ENCODE measurements at regions not wholly inside any gene's neighbourhood (a gene's known extent, or its start where the extent isn't known, plus 50 kb on each side); places are given as distances from the start of the nearest gene placed in this dataset.
A peak's percentile ranks its signal among the peaks of the same experiment; 100 is the strongest.
"Not testable (repeated sequence)": the region's sequence is repeated elsewhere in the genome, so short reads cannot be mapped to it uniquely, and the experiment has no call there.

GRCh38 chr9:94482110-94482509 is 72.8 kb upstream of the PCAT7 start:
- Histone ChIP-seq H3K79me2 (ENCODE audit: control insufficient read depth, low read length) (no peaks in the 10 kb centered on the region), H3K9me3 (ENCODE audit: control insufficient read depth, insufficient read depth, low read length) (no peaks in the 10 kb centered on the region), H3K4me2 (ENCODE audit: low read length) (no peak overlapping the region), H3K36me3 (ENCODE audit: control insufficient read depth, low read length) (no peaks in the 10 kb centered on the region), H4K20me1 (ENCODE audit: control insufficient read depth, insufficient read depth, low read depth, low read length) (no peaks in the 10 kb centered on the region), H3F3A (ENCODE audit: control insufficient read depth, insufficient read depth) (no peaks in the 10 kb centered on the region), H3K4me3 (ENCODE audit: low read length) (no peak overlapping the region), H3K9me2 (replicated peaks; ENCODE audit: control insufficient read depth, low read length) (no peaks in the 10 kb centered on the region), H3K4me1 (ENCODE audit: control insufficient read depth, low read length) (no peaks in the 10 kb centered on the region), H3K27ac (ENCODE audit: low read depth, low read length) (no peak overlapping the region), H3K27me3 (ENCODE audit: control insufficient read depth, low read length) (no peaks in the 10 kb centered on the region)
- TF ChIP-seq EZH2phosphoT487 (IDR thresholded peaks at IDR 0.05; ENCODE audit: borderline replicate concordance, low read length) = no peak
- no peak for TF ChIP-seq CTCF (IDR thresholded peaks at IDR 0.05; ENCODE audit: low read depth, low read length, poor library complexity, severe bottlenecking)

GRCh38 chr9:94490465-94490864 is 64.4 kb upstream of the PCAT7 start:
- H3K27ac ChIP-seq (ENCODE audit: low read depth, low read length) = no peak overlapping the region
- H3K4me3 ChIP-seq (ENCODE audit: low read length) = no peak overlapping the region
- no peaks in the 10 kb centered on the region for H3K36me3 ChIP-seq (ENCODE audit: control insufficient read depth, low read length)
- H3F3A ChIP-seq (ENCODE audit: control insufficient read depth, insufficient read depth) = no peaks in the 10 kb centered on the region
- TF ChIP-seq CTCF (IDR thresholded peaks at IDR 0.05; ENCODE audit: low read depth, low read length, poor library complexity, severe bottlenecking) (no peak), EZH2phosphoT487 (IDR thresholded peaks at IDR 0.05; ENCODE audit: borderline replicate concordance, low read length) (no peak)
- no peaks in the 10 kb centered on the region for H3K79me2 ChIP-seq (ENCODE audit: control insufficient read depth, low read length)
- H3K9me3 ChIP-seq (ENCODE audit: control insufficient read depth, insufficient read depth, low read length) = no peaks in the 10 kb centered on the region
- no peaks in the 10 kb centered on the region for H4K20me1 ChIP-seq (ENCODE audit: control insufficient read depth, insufficient read depth, low read depth, low read length)
- no peaks in the 10 kb centered on the region for H3K27me3 ChIP-seq (ENCODE audit: control insufficient read depth, low read length)
- no peak overlapping the region for H3K4me2 ChIP-seq (ENCODE audit: low read length)
- no peaks in the 10 kb centered on the region for H3K9me2 ChIP-seq (replicated peaks; ENCODE audit: control insufficient read depth, low read length)
- H3K4me1 ChIP-seq (ENCODE audit: control insufficient read depth, low read length) = no peaks in the 10 kb centered on the region

- H3K36me3 ChIP-seq (ENCODE audit: control insufficient read depth, low read length); H3K9me3 ChIP-seq (ENCODE audit: control insufficient read depth, insufficient read depth, low read length); H3K4me1 ChIP-seq (ENCODE audit: control insufficient read depth, low read length); H3K79me2 ChIP-seq (ENCODE audit: control insufficient read depth, low read length); H3K27me3 ChIP-seq (ENCODE audit: control insufficient read depth, low read length); H3K4me2 ChIP-seq (ENCODE audit: low read length); H3K27ac ChIP-seq (ENCODE audit: low read depth, low read length); H3K9me2 ChIP-seq (replicated peaks; ENCODE audit: control insufficient read depth, low read length); H3K4me3 ChIP-seq (ENCODE audit: low read length); H4K20me1 ChIP-seq (ENCODE audit: control insufficient read depth, insufficient read depth, low read depth, low read length); H3F3A ChIP-seq (ENCODE audit: control insufficient read depth, insufficient read depth): not testable (repeated sequence)
Observed at GRCh38 chr9:94492125-94492524, 62.8 kb upstream of the PCAT7 start.

- peak overlapping the region; percentile 59 for H3K4me2 ChIP-seq (ENCODE audit: low read length)
- peaks cover 6% of the 10 kb centered on the region; the same call in 1 of the 2 replicates for H3F3A ChIP-seq (ENCODE audit: control insufficient read depth, insufficient read depth)
- peak overlapping the region; percentile 56 for H3K4me3 ChIP-seq (ENCODE audit: low read length)
- H3K4me1 ChIP-seq (ENCODE audit: control insufficient read depth, low read length) = peaks cover 46% of the 10 kb centered on the region
- no peaks in the 10 kb centered on the region for H3K9me3 ChIP-seq (ENCODE audit: control insufficient read depth, insufficient read depth, low read length)
- no peaks in the 10 kb centered on the region for H4K20me1 ChIP-seq (ENCODE audit: control insufficient read depth, insufficient read depth, low read depth, low read length)
- peak overlapping the region; percentile 89 for H3K27ac ChIP-seq (ENCODE audit: low read depth, low read length)
- peaks cover 4% of the 10 kb centered on the region; the same call in 1 of the 2 replicates for H3K36me3 ChIP-seq (ENCODE audit: control insufficient read depth, low read length)
- H3K9me2 ChIP-seq (replicated peaks; ENCODE audit: control insufficient read depth, low read length) = no peaks in the 10 kb centered on the region
- TF ChIP-seq CTCF (IDR thresholded peaks at IDR 0.05; ENCODE audit: low read depth, low read length, poor library complexity, severe bottlenecking) = no peak
- H3K27me3 ChIP-seq (ENCODE audit: control insufficient read depth, low read length) = no peaks in the 10 kb centered on the region
- no peaks in the 10 kb centered on the region for H3K79me2 ChIP-seq (ENCODE audit: control insufficient read depth, low read length)
Observed at GRCh38 chr9:94498801-94499453, 56.0 kb upstream of the PCAT7 start.
